ENCODE measurements at regions not wholly inside any gene's neighbourhood (a gene's known extent, or its start where the extent isn't known, plus 50 kb on each side); places are given as distances from the start of the nearest gene placed in this dataset.

GRCh38 chr4:138958519-138958918 is 57.1 kb upstream of the NOCT start:
- no peak for TF ChIP-seq CTCF (conservative IDR thresholded peaks at IDR 0.05; ENCODE audit: low read depth, low read length)
- no peak for DNase-seq (ENCODE audit: low read depth)
- no peak overlapping the region for H3K4me3 ChIP-seq (ENCODE audit: low read depth, low read length)

DNA sequence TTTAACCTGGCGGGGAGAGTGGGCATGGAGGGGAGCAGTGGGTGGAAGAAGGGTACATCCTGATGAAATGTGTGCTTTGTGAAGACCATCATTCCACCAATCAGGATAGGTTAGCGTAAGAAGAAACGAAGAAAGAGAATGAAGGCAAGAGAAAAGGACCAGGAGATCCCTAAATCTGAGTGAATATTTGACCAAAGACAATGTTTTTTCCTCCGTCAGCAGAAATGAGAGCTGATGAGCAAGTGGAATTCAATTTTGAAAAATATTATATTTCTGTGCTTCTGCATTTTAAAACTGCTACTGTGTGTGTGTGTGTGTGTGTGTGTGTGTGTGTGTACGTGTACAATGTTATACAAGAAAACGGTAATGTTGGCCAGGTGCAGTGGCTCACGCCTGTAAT is 58.3 kb upstream of the NOCT start:
- DNase-seq (ENCODE audit: low read depth) = no peak
- TF ChIP-seq CTCF (conservative IDR thresholded peaks at IDR 0.05; ENCODE audit: low read depth, low read length) = no peak
- H3K4me3 ChIP-seq (ENCODE audit: low read depth, low read length) = no peak overlapping the region

GRCh38 chr4:138954428-138954827 is 61.2 kb upstream of the NOCT start:
- H3K4me3 ChIP-seq (ENCODE audit: low read depth, low read length) = no peak overlapping the region
- no peak for TF ChIP-seq CTCF (conservative IDR thresholded peaks at IDR 0.05; ENCODE audit: low read depth, low read length)
- DNase-seq (ENCODE audit: low read depth) = no peak

GRCh38 chr4:138953961-138954371 is 61.6 kb upstream of the NOCT start:
- no peak overlapping the region for H3K4me3 ChIP-seq (ENCODE audit: low read depth, low read length)
- peak; percentile 94 for DNase-seq (ENCODE audit: low read depth)
- TF ChIP-seq CTCF (conservative IDR thresholded peaks at IDR 0.05; ENCODE audit: low read depth, low read length) = no peak

DNA sequence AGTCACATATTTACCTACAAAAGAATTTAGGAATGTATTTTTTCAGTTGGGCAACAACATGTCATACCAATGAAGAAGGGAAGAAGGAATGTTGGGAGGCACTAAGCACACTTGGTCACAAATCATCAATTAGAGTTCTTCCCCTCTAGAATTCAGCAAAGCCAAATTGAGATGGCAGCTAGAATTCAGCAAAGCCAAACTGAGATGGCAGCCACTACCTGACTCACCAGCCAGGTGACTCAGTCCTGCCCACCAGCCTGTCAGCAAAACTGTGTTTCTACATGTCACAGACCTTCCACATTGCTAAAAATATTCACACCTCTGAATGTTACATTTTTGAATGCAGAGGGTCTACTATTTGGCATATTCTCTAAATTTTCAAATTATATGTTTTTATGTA is 63.2 kb upstream of the NOCT start:
- TF ChIP-seq CTCF (conservative IDR thresholded peaks at IDR 0.05; ENCODE audit: low read depth, low read length) = no peak
- no peak overlapping the region for H3K4me3 ChIP-seq (ENCODE audit: low read depth, low read length)
- DNase-seq (ENCODE audit: low read depth) = peak; percentile 15

- no peak for DNase-seq (ENCODE audit: low read depth)
- TF ChIP-seq CTCF (conservative IDR thresholded peaks at IDR 0.05; ENCODE audit: low read depth, low read length) = no peak
- H3K4me3 ChIP-seq (ENCODE audit: low read depth, low read length) = no peak overlapping the region
Observed at GRCh38 chr4:138951764-138952163, 63.8 kb upstream of the NOCT start.

GRCh38 chr4:138949866-138950265 is 65.7 kb upstream of the NOCT start:
- no peak for DNase-seq (ENCODE audit: low read depth)
- H3K4me3 ChIP-seq (ENCODE audit: low read depth, low read length) = no peak overlapping the region
- TF ChIP-seq CTCF (conservative IDR thresholded peaks at IDR 0.05; ENCODE audit: low read depth, low read length) = no peak

Measured in choroid plexus epithelial cell (primary cell).